T-helper 2 cell treated with Interferon-gamma antibody and Interleukin-4, amounts not matched to agents 5 μg/mL and 100 μg/mL, for 36 hours (primary cell): ENCODE measurements at regions not wholly inside any gene's neighbourhood (a gene's known extent, or its start where the extent isn't known, plus 50 kb on each side); places are given as distances from the start of the nearest gene placed in this dataset.
A peak's percentile ranks its signal among the peaks of the same experiment; 100 is the strongest.

Experiments
- DNase-seq: peaks from one replicate; pipeline ENCODE4 v3.0.0; 2021; ENCODE audit warnings: low spot score
- H3K27ac Mint-ChIP-seq: one replicate; pipeline ENCODE4 v1.8.0; 2021; ENCODE audit warnings: mild to moderate bottlenecking, mixed read lengths
- H3K27me3 Mint-ChIP-seq: one replicate; pipeline ENCODE4 v1.8.0; 2021; ENCODE audit warnings: low read depth, mixed read lengths
- H3K36me3 Mint-ChIP-seq: one replicate; pipeline ENCODE4 v1.8.0; 2021; ENCODE audit warnings: low read depth, mixed read lengths
- H3K4me1 Mint-ChIP-seq: one replicate; pipeline ENCODE4 v1.8.0; 2021; ENCODE audit warnings: low read depth, mixed read lengths
- H3K4me3 Mint-ChIP-seq: one replicate; pipeline ENCODE4 v1.8.0; 2022; ENCODE audit warnings: mild to moderate bottlenecking, moderate library complexity, mixed read lengths
- H3K9me3 Mint-ChIP-seq: one replicate; pipeline ENCODE4 v1.8.0; 2021; ENCODE audit warnings: mixed read lengths

GRCh38 chr2:37425408-37425807, 81.0 kb downstream of the QPCT start:
- no peaks in the 10 kb centered on the region for H3K9me3 Mint-ChIP-seq
- no peak for DNase-seq
- H3K27me3 Mint-ChIP-seq: peaks cover 9% of the 10 kb centered on the region
- no peaks in the 10 kb centered on the region for H3K4me1 Mint-ChIP-seq
- H3K27ac Mint-ChIP-seq: no peak overlapping the region
- no peak overlapping the region for H3K4me3 Mint-ChIP-seq
- H3K36me3 Mint-ChIP-seq: no peaks in the 10 kb centered on the region

DNA sequence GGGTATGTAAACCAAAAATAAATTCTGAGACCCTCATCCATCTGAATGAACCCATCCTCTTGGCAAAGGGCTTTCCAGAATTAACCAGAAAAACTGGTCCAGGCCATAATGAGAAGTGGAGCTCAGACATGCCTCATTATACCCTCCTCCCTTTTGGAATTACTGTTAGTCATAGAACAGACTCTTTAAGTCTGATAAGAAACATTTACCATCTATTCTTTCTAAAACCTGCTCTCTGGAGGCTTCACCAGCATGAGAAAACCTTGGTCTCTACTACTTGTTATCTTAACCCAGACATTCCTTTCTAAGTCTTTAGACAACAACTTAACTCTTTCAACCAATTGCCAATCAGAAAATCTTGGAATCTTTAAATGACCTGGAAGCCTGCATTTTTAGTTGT, 82.8 kb downstream of the QPCT start:
- H3K36me3 Mint-ChIP-seq: no peaks in the 10 kb centered on the region
- H3K9me3 Mint-ChIP-seq: no peaks in the 10 kb centered on the region
- H3K27me3 Mint-ChIP-seq: peaks cover 16% of the 10 kb centered on the region

GRCh38 chr2:37436323-37436722, 91.9 kb downstream of the QPCT start:
- H3K27ac Mint-ChIP-seq: no peak overlapping the region
- no peak overlapping the region for H3K4me3 Mint-ChIP-seq
- no peaks in the 10 kb centered on the region for H3K4me1 Mint-ChIP-seq
- DNase-seq: no peak
- peaks cover 34% of the 10 kb centered on the region for H3K27me3 Mint-ChIP-seq
- no peaks in the 10 kb centered on the region for H3K9me3 Mint-ChIP-seq
- H3K36me3 Mint-ChIP-seq: no peaks in the 10 kb centered on the region

More for the DNA sequence above, 82.8 kb downstream of the QPCT start:
- Mint-ChIP-seq H3K27ac (no peak overlapping the region), H3K4me1 (no peaks in the 10 kb centered on the region), H3K4me3 (no peak overlapping the region)
- DNase-seq: no peak

- no peaks in the 10 kb centered on the region for H3K9me3 Mint-ChIP-seq
Observed at GRCh38 chr2:37439131-37439642, 94.8 kb downstream of the QPCT start.

GRCh38 chr2:37441055-37441454, 96.6 kb downstream of the QPCT start:
- no peak overlapping the region for H3K27ac Mint-ChIP-seq
- no peak overlapping the region for H3K4me3 Mint-ChIP-seq
- no peaks in the 10 kb centered on the region for H3K4me1 Mint-ChIP-seq
- H3K36me3 Mint-ChIP-seq: no peaks in the 10 kb centered on the region
- no peaks in the 10 kb centered on the region for H3K9me3 Mint-ChIP-seq
- peaks cover 13% of the 10 kb centered on the region for H3K27me3 Mint-ChIP-seq
- DNase-seq: no peak

More at GRCh38 chr2:37439131-37439642, 94.8 kb downstream of the QPCT start:
- no peak overlapping the region for H3K27ac Mint-ChIP-seq
- H3K4me3 Mint-ChIP-seq: no peak overlapping the region
- H3K36me3 Mint-ChIP-seq: no peaks in the 10 kb centered on the region
- no peaks in the 10 kb centered on the region for H3K4me1 Mint-ChIP-seq
- H3K27me3 Mint-ChIP-seq: peaks cover 16% of the 10 kb centered on the region
- DNase-seq: no peak

GRCh38 chr2:37443082-37443481, 98.7 kb downstream of the QPCT start:
- H3K36me3 Mint-ChIP-seq: no peaks in the 10 kb centered on the region
- H3K9me3 Mint-ChIP-seq: no peaks in the 10 kb centered on the region
- DNase-seq: no peak

DNA sequence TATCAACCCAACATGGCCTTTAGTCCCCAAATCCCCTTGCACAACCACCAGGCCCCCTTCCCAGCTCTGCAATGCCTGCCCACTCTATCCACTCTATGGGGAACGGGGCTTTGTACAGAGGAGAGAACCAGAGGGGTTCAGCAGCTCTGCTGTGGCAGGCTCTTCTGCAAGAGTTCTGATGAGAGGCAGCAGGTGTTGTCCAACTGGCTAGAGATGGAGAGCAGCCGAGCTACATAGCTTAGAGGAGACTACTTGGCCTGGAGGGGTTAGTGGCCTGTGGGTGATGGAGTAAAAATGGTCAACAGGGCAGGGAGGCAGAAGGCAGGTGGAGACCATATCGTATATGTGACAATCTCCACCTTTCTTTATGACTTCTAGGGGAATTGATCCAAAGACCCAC, 103.0 kb downstream of the QPCT start:
- Mint-ChIP-seq H3K9me3 (no peaks in the 10 kb centered on the region), H3K27ac (no peak overlapping the region), H3K4me1 (peaks cover 3% of the 10 kb centered on the region), H3K4me3 (no peak overlapping the region), H3K36me3 (no peaks in the 10 kb centered on the region), H3K27me3 (peaks cover 26% of the 10 kb centered on the region)
- DNase-seq: no peak

More at GRCh38 chr2:37443082-37443481, 98.7 kb downstream of the QPCT start:
- peaks cover 11% of the 10 kb centered on the region for H3K27me3 Mint-ChIP-seq
- H3K4me1 Mint-ChIP-seq: no peaks in the 10 kb centered on the region
- H3K27ac Mint-ChIP-seq: no peak overlapping the region
- H3K4me3 Mint-ChIP-seq: no peak overlapping the region

- Mint-ChIP-seq H3K27me3 (peaks cover 26% of the 10 kb centered on the region), H3K4me3 (no peak overlapping the region), H3K4me1 (peaks cover 8% of the 10 kb centered on the region), H3K36me3 (peaks cover 2% of the 10 kb centered on the region), H3K27ac (no peak overlapping the region), H3K9me3 (peaks cover 5% of the 10 kb centered on the region)
- DNase-seq: no peak
Observed at GRCh38 chr2:37448342-37449120, 104.1 kb downstream of the QPCT start.

- H3K9me3 Mint-ChIP-seq: peaks cover 5% of the 10 kb centered on the region
- peaks cover 22% of the 10 kb centered on the region for H3K27me3 Mint-ChIP-seq
- H3K27ac Mint-ChIP-seq: no peak overlapping the region
- peaks cover 2% of the 10 kb centered on the region for H3K36me3 Mint-ChIP-seq
- H3K4me3 Mint-ChIP-seq: no peak overlapping the region
- no peak for DNase-seq
- peaks cover 8% of the 10 kb centered on the region for H3K4me1 Mint-ChIP-seq
Observed at GRCh38 chr2:37449761-37450296, 105.4 kb downstream of the QPCT start.

GRCh38 chr2:37453027-37453426, 108.6 kb downstream of the QPCT start:
- Mint-ChIP-seq H3K9me3 (peaks cover 9% of the 10 kb centered on the region), H3K4me1 (peaks cover 16% of the 10 kb centered on the region), H3K4me3 (no peak overlapping the region), H3K27me3 (peaks cover 15% of the 10 kb centered on the region), H3K27ac (peak overlapping the region; percentile 32), H3K36me3 (peaks cover 2% of the 10 kb centered on the region)
- DNase-seq: no peak

DNA sequence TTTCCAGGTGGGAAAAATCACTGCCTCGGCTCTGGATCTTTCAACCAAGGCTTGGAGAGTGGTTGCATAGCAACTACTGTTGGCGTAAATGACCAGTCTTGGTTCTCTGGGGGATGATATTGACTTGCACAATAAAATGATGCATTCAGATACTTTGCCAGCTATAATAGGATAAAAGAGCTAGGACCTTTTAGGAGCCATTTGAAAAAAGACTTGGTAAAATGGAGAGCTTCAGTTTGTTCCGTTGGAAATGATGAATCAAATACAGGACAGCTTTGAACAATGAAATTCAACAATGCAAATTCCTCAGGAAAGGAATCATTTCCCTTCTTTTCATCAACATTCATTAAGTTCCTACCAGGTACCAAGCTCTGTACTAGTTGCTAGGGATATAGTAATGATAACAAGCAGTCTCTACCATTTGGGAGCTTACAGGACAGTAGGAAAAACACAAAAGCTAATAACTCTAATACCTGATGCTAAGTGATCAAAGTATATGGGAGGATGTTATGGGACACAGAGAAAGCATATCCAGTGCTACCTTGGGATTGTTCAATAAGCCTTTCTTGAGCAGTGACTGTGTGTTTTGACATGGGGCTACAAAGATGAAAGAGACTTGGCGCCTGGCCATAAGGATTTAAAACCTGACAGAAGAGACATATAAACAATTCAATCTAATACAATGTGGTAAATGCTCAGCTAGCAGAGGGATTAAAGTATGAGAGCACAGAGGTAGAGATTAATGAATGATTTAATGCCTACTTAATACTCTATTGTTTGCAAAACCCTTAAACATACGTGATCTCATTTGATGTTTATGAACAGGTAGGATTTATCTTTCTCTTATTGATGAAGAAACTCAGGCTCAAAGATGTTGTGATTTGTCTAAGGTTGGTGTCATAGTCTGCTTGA, 110.7 kb downstream of the QPCT start:
- H3K27ac Mint-ChIP-seq: no peak overlapping the region
- peaks cover 2% of the 10 kb centered on the region for H3K36me3 Mint-ChIP-seq
- H3K4me3 Mint-ChIP-seq: no peak overlapping the region
- H3K9me3 Mint-ChIP-seq: peaks cover 9% of the 10 kb centered on the region
- peaks cover 16% of the 10 kb centered on the region for H3K4me1 Mint-ChIP-seq
- DNase-seq: no peak
- peaks cover 3% of the 10 kb centered on the region for H3K27me3 Mint-ChIP-seq

DNA sequence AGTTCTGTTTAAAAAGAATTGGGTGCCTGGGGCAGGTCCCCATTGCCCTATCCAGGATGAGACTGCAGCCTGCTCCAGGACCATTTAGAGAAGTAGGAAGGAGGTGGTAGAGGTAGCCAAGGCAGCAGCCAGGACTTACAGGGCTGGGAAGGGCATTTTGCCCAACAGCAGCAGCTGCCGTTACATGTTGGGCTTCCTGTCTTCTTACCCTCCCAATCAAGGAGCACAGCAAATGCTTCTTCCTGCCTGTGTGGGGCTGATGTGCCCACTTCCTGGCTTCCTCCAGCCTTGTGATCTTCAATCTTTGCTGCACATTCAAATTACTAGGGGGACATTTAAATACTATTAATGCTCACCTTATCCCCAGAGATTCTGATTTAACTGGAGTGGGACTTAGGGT, 112.0 kb downstream of the QPCT start:
- peaks cover 16% of the 10 kb centered on the region for H3K4me1 Mint-ChIP-seq
- peaks cover 9% of the 10 kb centered on the region for H3K9me3 Mint-ChIP-seq
- no peaks in the 10 kb centered on the region for H3K27me3 Mint-ChIP-seq
- DNase-seq: no peak
- peak overlapping the region; percentile 77 for H3K27ac Mint-ChIP-seq
- peaks cover 2% of the 10 kb centered on the region for H3K36me3 Mint-ChIP-seq
- peak overlapping the region; percentile 12 for H3K4me3 Mint-ChIP-seq

GRCh38 chr2:37457401-37457901, 113.0 kb downstream of the QPCT start:
- Mint-ChIP-seq H3K27me3 (no peaks in the 10 kb centered on the region), H3K9me3 (peaks cover 9% of the 10 kb centered on the region), H3K4me3 (no peak overlapping the region), H3K27ac (no peak overlapping the region), H3K36me3 (peaks cover 2% of the 10 kb centered on the region), H3K4me1 (peaks cover 14% of the 10 kb centered on the region)
- DNase-seq: no peak
